HG03103 (cell line): ENCODE measurements at regions not wholly inside any gene's neighbourhood (a gene's known extent, or its start where the extent isn't known, plus 50 kb on each side); places are given as distances from the start of the nearest gene placed in this dataset.
"Not testable (repeated sequence)": the region's sequence is repeated elsewhere in the genome, so short reads cannot be mapped to it uniquely, and the experiment has no call there.

Experiments used
- ATAC-seq: cut with Tn5 transposase; IDR thresholded peaks from one replicate; pipeline ENCODE4 v1.9.1; 2021; ENCODE audit warnings: low read depth; ENCODE audit not compliant: unreplicated experiment

DNA sequence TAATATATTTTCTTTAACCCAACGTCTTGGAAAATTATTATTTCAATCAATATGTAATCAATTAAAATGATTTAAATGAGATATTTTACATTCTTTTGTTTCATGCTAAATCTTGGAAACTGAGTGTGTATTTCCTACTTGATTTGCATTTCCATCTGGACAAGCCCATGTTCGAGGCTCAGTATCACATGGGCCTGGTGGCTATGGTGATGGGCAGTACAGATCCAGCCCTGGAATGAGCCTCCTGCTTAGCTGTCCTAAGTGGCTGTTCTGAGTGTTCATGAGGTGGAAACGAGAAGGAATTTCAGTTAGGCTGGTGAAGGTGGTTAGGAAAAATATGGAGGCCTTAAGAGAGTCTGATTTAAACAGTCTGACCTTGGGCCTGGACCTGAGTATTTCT lies 73.0 kb upstream of the ATXN1 start:
- ATAC-seq = no peak

GRCh38 chr6:16832721-16833120 lies 71.5 kb upstream of the ATXN1 start:
- no peak for ATAC-seq

DNA sequence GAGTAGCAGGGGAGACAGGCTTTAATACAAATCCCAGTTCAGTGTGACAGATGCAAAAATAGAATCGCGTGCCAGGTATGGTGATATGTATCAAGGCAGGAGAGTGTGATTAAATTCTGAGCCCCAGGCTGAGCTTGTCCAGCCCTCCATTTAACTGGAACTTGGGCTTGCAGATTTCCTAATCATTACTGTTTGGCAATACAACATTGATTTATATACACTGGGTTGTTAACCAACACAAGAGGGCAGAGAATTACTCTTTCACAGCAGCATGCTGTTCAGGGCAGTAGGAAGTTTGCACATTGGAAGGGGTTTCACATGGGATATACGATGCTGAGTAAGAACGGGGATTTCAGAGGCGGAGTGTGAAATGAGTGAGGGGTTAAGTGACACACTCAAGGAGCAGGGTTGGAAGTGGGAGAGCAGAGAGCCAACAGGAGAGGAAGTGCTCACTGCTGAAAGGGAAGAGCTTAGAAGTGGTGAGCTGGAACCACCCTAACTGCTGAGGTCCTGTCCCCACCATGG lies 70.8 kb upstream of the ATXN1 start:
- no peak for ATAC-seq

GRCh38 chr6:16831136-16831535 lies 69.9 kb upstream of the ATXN1 start:
- no peak for ATAC-seq

- no peak for ATAC-seq
These were observed 66.8 kb upstream of the ATXN1 start for GRCh38 chr6:16828058-16828457.

GRCh38 chr6:16827627-16828026 lies 66.4 kb upstream of the ATXN1 start:
- no peak for ATAC-seq

DNA sequence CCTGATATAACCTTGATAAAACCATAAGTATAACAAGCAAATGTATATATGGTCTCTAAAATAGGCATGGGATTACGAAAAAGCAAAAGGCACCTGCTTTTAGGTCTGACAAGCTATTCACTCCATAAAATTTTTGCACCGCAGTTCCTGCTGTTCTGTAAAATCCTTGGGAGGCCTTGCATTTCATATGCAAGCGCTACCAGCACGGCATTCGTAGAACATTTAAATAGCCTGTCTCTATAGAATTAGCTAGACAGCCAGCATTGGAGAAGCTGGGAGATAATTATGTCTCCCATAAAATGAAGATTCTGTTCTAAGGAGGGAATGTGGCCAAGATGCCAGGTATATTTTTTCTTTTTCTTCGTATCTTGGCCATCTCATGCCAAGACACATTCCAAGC lies 64.5 kb upstream of the ATXN1 start:
- ATAC-seq = no peak

DNA sequence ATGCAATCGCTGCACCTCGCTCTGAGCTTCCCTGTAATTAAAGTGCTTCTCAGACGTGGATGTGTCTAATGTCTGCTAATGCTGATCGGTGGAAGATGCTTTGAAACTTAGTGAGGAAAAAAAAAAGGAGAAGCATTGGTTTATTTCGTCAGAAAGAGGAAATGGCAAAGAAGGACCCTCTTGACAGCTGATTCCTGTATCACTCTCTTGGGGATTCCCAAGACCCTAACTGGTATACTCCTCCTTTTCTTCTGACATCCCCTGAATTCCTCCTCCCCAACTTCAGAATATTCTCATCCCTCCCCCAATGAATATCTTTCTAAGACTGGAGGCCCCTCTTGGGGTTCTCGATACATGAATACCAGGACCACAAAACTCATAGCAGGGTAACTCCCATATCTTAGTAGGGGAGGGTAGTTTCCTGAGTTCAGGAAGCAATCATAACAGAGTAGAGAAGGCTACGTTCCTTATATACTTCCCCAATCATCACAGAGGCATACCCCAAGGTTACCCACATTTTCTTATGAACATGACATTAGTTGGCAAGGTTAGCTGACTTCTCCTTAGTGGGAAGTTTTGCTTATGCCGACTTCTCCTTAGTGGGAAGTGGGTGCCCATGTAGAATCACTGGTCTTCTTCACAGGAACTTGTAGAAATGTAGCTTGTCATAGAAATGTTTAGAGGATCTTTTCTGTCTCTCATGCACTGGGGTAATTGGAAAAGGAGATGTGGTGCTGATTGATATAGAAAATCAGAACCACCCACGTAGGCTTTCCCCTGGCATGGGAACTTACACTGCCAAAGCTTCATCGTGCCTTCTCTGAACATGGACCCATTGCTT lies 63.8 kb upstream of the ATXN1 start:
- ATAC-seq = no peak

GRCh38 chr6:16823718-16824352 lies 62.6 kb upstream of the ATXN1 start:
- no peak for ATAC-seq

GRCh38 chr6:16822975-16823717 lies 61.9 kb upstream of the ATXN1 start:
- no peak for ATAC-seq

- no peak for ATAC-seq
These were observed 61.3 kb upstream of the ATXN1 start for GRCh38 chr6:16822529-16822928.

- no peak for ATAC-seq
These were observed 60.6 kb upstream of the ATXN1 start for GRCh38 chr6:16821834-16822264.

GRCh38 chr6:16820262-16820661 lies 59.0 kb upstream of the ATXN1 start:
- not testable (repeated sequence) for ATAC-seq

DNA sequence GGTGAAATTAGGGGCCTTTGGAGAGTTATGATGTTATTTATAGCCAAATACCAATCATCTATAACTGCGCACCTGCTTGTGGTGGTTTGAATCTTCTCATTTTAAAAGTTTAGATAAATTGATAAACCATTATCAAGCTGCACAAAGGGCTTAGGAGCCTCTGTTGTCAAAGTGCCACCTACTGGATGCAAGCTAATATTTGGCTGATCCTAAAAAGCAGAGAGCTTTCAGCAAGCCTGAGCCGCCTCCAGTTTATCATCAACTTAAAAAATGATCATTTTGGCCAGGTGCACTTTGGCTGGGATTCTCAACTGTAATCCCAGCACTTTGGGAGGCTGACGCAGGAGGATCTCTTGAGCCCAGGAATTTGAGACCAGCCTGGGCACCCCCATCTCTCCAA lies 58.5 kb upstream of the ATXN1 start:
- ATAC-seq = no peak

DNA sequence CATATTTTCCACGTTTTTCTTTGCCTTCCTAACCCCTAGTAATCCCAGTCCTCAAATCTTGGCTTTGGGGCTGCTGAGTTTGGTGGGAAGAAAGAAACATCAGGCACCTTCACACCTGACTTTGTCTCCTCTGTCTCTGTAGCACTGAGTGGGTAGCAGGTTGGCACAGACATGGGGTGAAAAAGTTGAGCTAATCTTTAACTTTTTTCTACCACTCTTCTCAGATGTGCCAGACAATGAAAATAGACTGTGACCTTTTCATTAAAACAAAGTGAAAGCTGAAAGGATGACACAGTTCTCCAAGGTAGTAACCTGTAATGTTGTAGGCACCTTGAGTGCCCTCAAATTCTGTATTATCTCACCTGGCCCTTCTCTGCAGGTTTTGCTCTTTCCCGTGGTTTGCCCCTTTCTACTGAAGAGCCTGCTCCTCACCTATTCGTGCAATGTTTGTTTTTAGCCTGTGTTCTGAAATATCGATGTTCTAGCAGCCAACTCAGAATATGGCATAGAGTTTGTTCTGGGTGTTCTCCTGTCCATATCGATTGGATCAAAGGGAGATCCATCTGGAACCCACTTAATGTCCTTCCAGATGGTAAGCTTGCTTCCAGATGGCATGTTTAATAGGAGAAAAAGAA lies 57.8 kb upstream of the ATXN1 start:
- ATAC-seq = no peak

DNA sequence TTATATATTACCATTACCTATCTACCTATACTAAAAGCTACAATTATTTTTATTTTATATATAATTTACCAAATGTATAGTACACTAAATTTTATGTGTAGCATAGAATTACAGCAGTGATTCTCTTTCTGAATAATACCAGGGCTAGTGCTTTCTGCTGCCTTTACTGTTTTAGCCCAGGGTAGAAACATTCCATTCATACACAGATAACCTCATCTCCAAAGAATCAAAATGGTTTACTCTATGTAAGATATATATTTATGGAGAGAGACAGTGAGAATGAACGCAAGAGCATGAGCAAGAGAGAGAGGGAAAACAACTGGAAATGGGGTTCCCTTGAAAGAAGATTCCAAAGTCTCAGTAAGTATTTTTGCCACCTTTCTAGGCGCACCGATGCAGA lies 56.3 kb upstream of the ATXN1 start:
- no peak for ATAC-seq

DNA sequence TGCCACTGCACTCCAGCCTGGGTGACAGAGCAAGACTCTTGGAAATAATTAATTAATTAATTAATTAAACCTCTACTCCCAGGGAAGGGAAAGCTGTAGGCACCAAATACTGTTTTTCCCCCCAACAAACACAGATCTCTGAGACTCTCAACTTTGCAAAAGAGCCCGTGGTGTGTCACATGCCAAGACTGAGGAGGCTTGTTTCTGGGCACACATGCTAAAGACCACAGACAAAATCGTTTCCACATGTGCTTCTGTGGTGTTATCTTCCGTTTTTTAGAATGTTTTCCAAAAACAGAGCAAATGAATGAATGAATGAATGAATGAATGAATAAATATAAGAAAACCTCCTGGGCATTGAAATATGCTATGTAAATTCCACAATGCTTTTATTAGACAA lies 55.6 kb upstream of the ATXN1 start:
- ATAC-seq = no peak

- no peak for ATAC-seq
These were observed 51.7 kb upstream of the ATXN1 start for GRCh38 chr6:16812993-16813392.

GRCh38 chr6:16811277-16811979 lies 50.2 kb upstream of the ATXN1 start:
- ATAC-seq = no peak
